Mononuclear cell (primary cell): ENCODE measurements at regions not wholly inside any gene's neighbourhood (a gene's known extent, or its start where the extent isn't known, plus 50 kb on each side); places are given as distances from the start of the nearest gene placed in this dataset.

Experiments
- H3K27me3 ChIP-seq: 2 replicates; pipeline ENCODE4 v1.6.0; 2011; ENCODE audit warnings: low read length, control low read depth; ENCODE audit not compliant: insufficient read depth
- H3K4me1 ChIP-seq: 2 replicates; pipeline ENCODE4 v1.5.1; 2011; ENCODE audit warnings: mild to moderate bottlenecking, low read length, control low read depth; ENCODE audit not compliant: insufficient read depth
- H3K4me3 ChIP-seq: 2 replicates; pipeline ENCODE4 v1.5.1; 2011; ENCODE audit warnings: mild to moderate bottlenecking, low read length, moderate library complexity
- H3K9me3 ChIP-seq: 2 replicates; pipeline ENCODE4 v1.5.1; 2011; ENCODE audit warnings: low read depth, mild to moderate bottlenecking, control low read depth, low read length

GRCh38 chr2:3138621-3139020, 239.0 kb downstream of the EIPR1 start:
- Histone ChIP-seq H3K27me3 (no peaks in the 10 kb centered on the region), H3K4me1 (no peaks in the 10 kb centered on the region), H3K9me3 (no peaks in the 10 kb centered on the region), H3K4me3 (no peak overlapping the region)

GRCh38 chr2:3137651-3138300, 239.8 kb downstream of the EIPR1 start:
- H3K9me3 ChIP-seq, result no peaks in the 10 kb centered on the region
- H3K27me3 ChIP-seq, result no peaks in the 10 kb centered on the region
- H3K4me3 ChIP-seq, result no peak overlapping the region
- no peaks in the 10 kb centered on the region for H3K4me1 ChIP-seq

- Histone ChIP-seq H3K9me3 (no peaks in the 10 kb centered on the region), H3K27me3 (no peaks in the 10 kb centered on the region), H3K4me3 (no peak overlapping the region), H3K4me1 (no peaks in the 10 kb centered on the region)
Observed at GRCh38 chr2:3135676-3136075, 241.9 kb downstream of the EIPR1 start.

- no peaks in the 10 kb centered on the region for H3K9me3 ChIP-seq
- H3K27me3 ChIP-seq, result no peaks in the 10 kb centered on the region
- no peaks in the 10 kb centered on the region for H3K4me1 ChIP-seq
- H3K4me3 ChIP-seq, result no peak overlapping the region
Observed at GRCh38 chr2:3134026-3134571, 243.5 kb downstream of the EIPR1 start.

GRCh38 chr2:3132966-3133365, 244.7 kb downstream of the EIPR1 start:
- no peaks in the 10 kb centered on the region for H3K4me1 ChIP-seq
- no peaks in the 10 kb centered on the region for H3K27me3 ChIP-seq
- no peak overlapping the region for H3K4me3 ChIP-seq
- H3K9me3 ChIP-seq, result no peaks in the 10 kb centered on the region

- H3K9me3 ChIP-seq, result no peaks in the 10 kb centered on the region
- H3K4me1 ChIP-seq, result no peaks in the 10 kb centered on the region
- no peak overlapping the region for H3K4me3 ChIP-seq
- H3K27me3 ChIP-seq, result no peaks in the 10 kb centered on the region
Observed at GRCh38 chr2:3132466-3132865, 245.2 kb downstream of the EIPR1 start.

GRCh38 chr2:3131636-3132326, 245.8 kb downstream of the EIPR1 start:
- Histone ChIP-seq H3K4me1 (no peaks in the 10 kb centered on the region), H3K9me3 (no peaks in the 10 kb centered on the region)

GRCh38 chr2:3130889-3131635, 246.6 kb downstream of the EIPR1 start:
- no peaks in the 10 kb centered on the region for H3K9me3 ChIP-seq
- H3K27me3 ChIP-seq, result no peaks in the 10 kb centered on the region
- H3K4me1 ChIP-seq, result no peaks in the 10 kb centered on the region
- H3K4me3 ChIP-seq, result no peak overlapping the region

More at GRCh38 chr2:3131636-3132326, 245.8 kb downstream of the EIPR1 start:
- no peak overlapping the region for H3K4me3 ChIP-seq
- H3K27me3 ChIP-seq, result no peaks in the 10 kb centered on the region

GRCh38 chr2:3130444-3130843, 247.2 kb downstream of the EIPR1 start:
- no peak overlapping the region for H3K4me3 ChIP-seq
- no peaks in the 10 kb centered on the region for H3K9me3 ChIP-seq
- no peaks in the 10 kb centered on the region for H3K4me1 ChIP-seq
- H3K27me3 ChIP-seq, result no peaks in the 10 kb centered on the region

GRCh38 chr2:3129867-3130266, 247.8 kb downstream of the EIPR1 start:
- Histone ChIP-seq H3K9me3 (no peaks in the 10 kb centered on the region), H3K4me1 (no peaks in the 10 kb centered on the region), H3K27me3 (no peaks in the 10 kb centered on the region), H3K4me3 (no peak overlapping the region)

GRCh38 chr2:3128786-3129185, 248.8 kb downstream of the EIPR1 start:
- Histone ChIP-seq H3K4me3 (no peak overlapping the region), H3K4me1 (no peaks in the 10 kb centered on the region), H3K9me3 (no peaks in the 10 kb centered on the region), H3K27me3 (no peaks in the 10 kb centered on the region)

- Histone ChIP-seq H3K27me3 (no peaks in the 10 kb centered on the region), H3K4me1 (no peaks in the 10 kb centered on the region), H3K9me3 (no peaks in the 10 kb centered on the region), H3K4me3 (no peak overlapping the region)
Observed at GRCh38 chr2:3127710-3128109, 249.9 kb downstream of the EIPR1 start.

- Histone ChIP-seq H3K4me3 (no peak overlapping the region), H3K4me1 (no peaks in the 10 kb centered on the region), H3K9me3 (no peaks in the 10 kb centered on the region), H3K27me3 (no peaks in the 10 kb centered on the region)
Observed at GRCh38 chr2:3126911-3127621, 250.6 kb downstream of the EIPR1 start.

GRCh38 chr2:3126171-3126910, 251.3 kb downstream of the EIPR1 start:
- Histone ChIP-seq H3K27me3 (no peaks in the 10 kb centered on the region), H3K4me3 (no peak overlapping the region), H3K4me1 (no peaks in the 10 kb centered on the region), H3K9me3 (no peaks in the 10 kb centered on the region)
